GM13976 (cell line): ENCODE measurements at regions not wholly inside any gene's neighbourhood (a gene's known extent, or its start where the extent isn't known, plus 50 kb on each side); places are given as distances from the start of the nearest gene placed in this dataset.

Source experiments
- DNase-seq: peaks from one replicate; pipeline ENCODE4 v3.0.0; 2012; ENCODE audit warnings: low spot score
- in situ Hi-C: fragments of 300-500 bp; cut with MboI; formaldehyde crosslinking; loops from one replicate; pipeline ENCODE4 v1.12.0; 2022; ENCODE audit warnings: low sequenced_read_pairs, mixed read lengths, inconsistent platforms; ENCODE audit not compliant: unreplicated experiment
- TF ChIP-seq, protein P1 (sequence below): IDR thresholded peaks from 2 replicates; pipeline ENCODE4 v1.5.1; 2012; ENCODE audit warnings: borderline replicate concordance, mild to moderate bottlenecking; ENCODE audit not compliant: insufficient read depth; ENCODE audit errors: extremely low read depth, missing control alignments, control extremely low read depth

GRCh38 chr14:100675699-100676684 is 50.7 kb upstream of the DLK1 start:
- TF ChIP-seq, protein P1, sequence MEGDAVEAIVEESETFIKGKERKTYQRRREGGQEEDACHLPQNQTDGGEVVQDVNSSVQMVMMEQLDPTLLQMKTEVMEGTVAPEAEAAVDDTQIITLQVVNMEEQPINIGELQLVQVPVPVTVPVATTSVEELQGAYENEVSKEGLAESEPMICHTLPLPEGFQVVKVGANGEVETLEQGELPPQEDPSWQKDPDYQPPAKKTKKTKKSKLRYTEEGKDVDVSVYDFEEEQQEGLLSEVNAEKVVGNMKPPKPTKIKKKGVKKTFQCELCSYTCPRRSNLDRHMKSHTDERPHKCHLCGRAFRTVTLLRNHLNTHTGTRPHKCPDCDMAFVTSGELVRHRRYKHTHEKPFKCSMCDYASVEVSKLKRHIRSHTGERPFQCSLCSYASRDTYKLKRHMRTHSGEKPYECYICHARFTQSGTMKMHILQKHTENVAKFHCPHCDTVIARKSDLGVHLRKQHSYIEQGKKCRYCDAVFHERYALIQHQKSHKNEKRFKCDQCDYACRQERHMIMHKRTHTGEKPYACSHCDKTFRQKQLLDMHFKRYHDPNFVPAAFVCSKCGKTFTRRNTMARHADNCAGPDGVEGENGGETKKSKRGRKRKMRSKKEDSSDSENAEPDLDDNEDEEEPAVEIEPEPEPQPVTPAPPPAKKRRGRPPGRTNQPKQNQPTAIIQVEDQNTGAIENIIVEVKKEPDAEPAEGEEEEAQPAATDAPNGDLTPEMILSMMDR = no peak
- DNase-seq = no peak
- in situ Hi-C loops = no loop called here
